DOHH2 (cell line): ENCODE measurements at regions not wholly inside any gene's neighbourhood (a gene's known extent, or its start where the extent isn't known, plus 50 kb on each side); places are given as distances from the start of the nearest gene placed in this dataset.
"Not testable (repeated sequence)": the region's sequence is repeated elsewhere in the genome, so short reads cannot be mapped to it uniquely, and the experiment has no call there.

Experiments
- EZH2phosphoT487 ChIP-seq: fragments of 200-600 bp; sonication (generic); IDR thresholded peaks from 2 replicates; pipeline ENCODE4 v1.6.1; 2017; ENCODE audit warnings: borderline replicate concordance, mild to moderate bottlenecking, antibody characterized with exemption, low read length, moderate library complexity, mixed read lengths
- TF ChIP-seq, protein P1 (sequence below): fragments of 200-600 bp; sonication (generic); IDR thresholded peaks from one replicate; pipeline ENCODE4 v1.5.1; 2014; ENCODE audit warnings: antibody characterized with exemption, mild to moderate bottlenecking, low read depth, low read length; ENCODE audit not compliant: poor library complexity, severe bottlenecking

DNA sequence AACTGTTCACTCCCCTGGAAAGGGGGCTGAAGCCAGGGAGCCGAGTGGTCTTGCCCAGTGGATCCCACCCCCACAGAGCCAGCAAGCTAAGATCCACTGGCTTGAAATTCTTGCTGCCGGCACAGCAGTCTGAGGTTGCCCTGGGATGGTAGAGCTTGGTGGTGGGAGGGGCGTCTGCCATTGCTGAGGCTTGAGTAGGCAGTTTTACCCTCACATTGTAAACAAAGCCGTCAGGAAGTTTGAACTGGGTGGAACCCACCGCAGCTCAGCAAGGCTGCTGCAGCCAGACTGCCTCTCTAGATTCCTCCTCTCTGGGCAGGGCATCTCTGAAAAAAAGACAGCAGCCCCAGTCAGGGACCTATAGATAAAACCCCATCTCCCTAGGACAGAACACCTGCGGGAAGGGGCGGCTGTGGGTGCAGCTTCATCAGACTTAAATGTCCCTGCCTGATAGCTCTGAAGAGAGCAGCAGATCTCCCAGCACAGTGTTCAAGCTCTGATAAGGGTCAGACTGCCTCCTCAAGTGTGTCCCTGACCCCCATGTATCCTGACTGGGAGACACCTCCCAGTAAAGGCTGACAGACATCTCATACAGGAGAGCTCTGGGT, 140.0 kb upstream of the C1GALT1 start:
- not testable (repeated sequence) for TF ChIP-seq EZH2phosphoT487
- TF ChIP-seq, protein P1, sequence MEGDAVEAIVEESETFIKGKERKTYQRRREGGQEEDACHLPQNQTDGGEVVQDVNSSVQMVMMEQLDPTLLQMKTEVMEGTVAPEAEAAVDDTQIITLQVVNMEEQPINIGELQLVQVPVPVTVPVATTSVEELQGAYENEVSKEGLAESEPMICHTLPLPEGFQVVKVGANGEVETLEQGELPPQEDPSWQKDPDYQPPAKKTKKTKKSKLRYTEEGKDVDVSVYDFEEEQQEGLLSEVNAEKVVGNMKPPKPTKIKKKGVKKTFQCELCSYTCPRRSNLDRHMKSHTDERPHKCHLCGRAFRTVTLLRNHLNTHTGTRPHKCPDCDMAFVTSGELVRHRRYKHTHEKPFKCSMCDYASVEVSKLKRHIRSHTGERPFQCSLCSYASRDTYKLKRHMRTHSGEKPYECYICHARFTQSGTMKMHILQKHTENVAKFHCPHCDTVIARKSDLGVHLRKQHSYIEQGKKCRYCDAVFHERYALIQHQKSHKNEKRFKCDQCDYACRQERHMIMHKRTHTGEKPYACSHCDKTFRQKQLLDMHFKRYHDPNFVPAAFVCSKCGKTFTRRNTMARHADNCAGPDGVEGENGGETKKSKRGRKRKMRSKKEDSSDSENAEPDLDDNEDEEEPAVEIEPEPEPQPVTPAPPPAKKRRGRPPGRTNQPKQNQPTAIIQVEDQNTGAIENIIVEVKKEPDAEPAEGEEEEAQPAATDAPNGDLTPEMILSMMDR: not testable (repeated sequence)
